Left hindlimb (tissue), 1 donor: ENCODE measurements at regions not wholly inside any gene's neighbourhood (a gene's known extent, or its start where the extent isn't known, plus 50 kb on each side); places are given as distances from the start of the nearest gene placed in this dataset.
"Not testable (repeated sequence)": the region's sequence is repeated elsewhere in the genome, so short reads cannot be mapped to it uniquely, and the experiment has no call there.

Source experiments
- DNase-seq: peaks from one replicate; pipeline ENCODE4 v3.0.0-alpha.2; 2018

DNA sequence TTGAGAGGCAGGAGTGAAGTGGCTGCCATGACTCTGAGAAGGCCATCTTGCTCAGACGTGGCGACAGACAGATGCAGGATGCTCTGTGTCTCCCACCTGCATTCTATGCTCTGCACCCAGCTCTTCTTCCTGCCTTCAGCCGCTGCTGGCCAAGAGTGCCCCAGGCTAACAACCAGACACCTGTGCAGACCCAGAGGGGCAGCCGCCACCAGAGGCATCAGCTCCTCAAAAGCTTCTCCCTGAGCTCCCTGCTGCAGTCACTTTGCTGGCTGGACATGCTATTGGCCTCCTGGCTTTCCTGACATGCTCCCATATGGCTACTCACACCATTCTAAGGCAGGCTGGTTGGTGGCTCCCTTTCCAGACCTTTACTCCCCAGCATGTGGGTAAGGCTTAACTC is 70.6 kb upstream of the GRB10 start:
- no peak for DNase-seq

GRCh38 chr7:50852901-50853300 is 70.2 kb upstream of the GRB10 start:
- DNase-seq, result no peak

DNA sequence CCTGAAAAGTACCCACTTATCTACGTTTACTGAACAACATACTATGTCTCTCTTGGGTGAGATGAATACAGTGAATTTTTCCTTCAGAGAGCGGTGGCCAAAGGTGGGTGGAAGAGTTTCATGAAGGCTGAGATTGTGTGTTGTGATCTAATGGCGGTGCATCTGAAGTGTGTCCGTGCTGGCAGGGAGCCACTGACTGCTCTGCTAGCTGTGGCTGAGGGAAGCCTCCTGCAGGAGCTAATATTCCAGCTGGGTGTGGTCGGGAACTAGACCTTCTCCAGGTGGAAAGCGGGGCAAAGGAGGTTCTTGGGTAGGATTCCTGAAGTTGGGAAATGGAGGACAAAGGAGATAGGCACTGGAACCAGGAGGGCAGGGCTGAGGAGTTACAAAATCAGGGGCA is 69.2 kb upstream of the GRB10 start:
- no peak for DNase-seq

GRCh38 chr7:50851451-50851850 is 68.8 kb upstream of the GRB10 start:
- no peak for DNase-seq

DNA sequence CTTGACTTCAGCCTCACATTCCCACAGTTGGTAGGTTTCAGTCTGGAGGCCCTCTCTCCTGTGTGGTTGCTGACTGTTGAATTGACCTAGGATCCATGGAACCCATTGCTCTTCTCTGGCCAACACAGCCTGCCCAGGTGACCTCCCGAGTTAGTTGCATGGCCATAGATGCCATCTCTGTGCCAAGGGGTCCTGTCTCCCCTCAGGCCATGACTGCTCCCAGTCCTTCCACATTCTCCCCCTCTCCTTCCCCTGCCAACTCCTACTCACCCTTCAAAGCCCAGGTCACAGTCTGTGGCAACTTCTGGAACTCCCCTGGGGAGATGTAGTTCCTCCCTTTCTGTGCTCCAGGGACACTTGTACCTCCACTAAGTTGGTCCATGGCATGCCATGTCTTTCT is 67.3 kb upstream of the GRB10 start:
- no peak for DNase-seq

GRCh38 chr7:50848203-50848602 is 65.5 kb upstream of the GRB10 start:
- no peak for DNase-seq

GRCh38 chr7:50844861-50845260 is 62.2 kb upstream of the GRB10 start:
- not testable (repeated sequence) for DNase-seq

DNA sequence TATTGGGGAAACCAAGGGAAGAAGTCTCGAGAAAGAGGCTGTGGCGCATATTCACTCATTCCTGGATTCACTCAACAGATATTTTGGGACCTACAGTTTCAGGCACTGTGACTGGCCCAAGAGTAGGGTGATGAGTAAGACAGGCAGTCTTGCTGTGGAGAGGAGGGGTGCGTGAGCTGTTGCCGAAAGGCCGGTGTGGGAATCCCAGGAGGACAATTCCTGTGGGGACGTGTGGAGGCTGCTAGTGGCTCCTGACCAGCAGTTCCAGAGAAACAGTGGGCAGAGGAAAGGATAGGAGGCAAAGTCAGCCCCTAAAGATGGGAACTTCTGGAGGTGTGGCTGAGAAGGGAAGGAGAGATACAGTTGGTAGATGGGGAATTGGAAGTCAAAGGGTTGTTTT is 59.3 kb upstream of the GRB10 start:
- DNase-seq, result no peak

- no peak for DNase-seq
Observed at GRCh38 chr7:50838675-50839377, 56.1 kb upstream of the GRB10 start.

GRCh38 chr7:50837965-50838364 is 55.3 kb upstream of the GRB10 start:
- no peak for DNase-seq

GRCh38 chr7:50836646-50837045 is 54.0 kb upstream of the GRB10 start:
- no peak for DNase-seq

GRCh38 chr7:50835156-50835555 is 52.5 kb upstream of the GRB10 start:
- DNase-seq, result no peak

GRCh38 chr7:50834679-50835078 is 52.0 kb upstream of the GRB10 start:
- no peak for DNase-seq

DNA sequence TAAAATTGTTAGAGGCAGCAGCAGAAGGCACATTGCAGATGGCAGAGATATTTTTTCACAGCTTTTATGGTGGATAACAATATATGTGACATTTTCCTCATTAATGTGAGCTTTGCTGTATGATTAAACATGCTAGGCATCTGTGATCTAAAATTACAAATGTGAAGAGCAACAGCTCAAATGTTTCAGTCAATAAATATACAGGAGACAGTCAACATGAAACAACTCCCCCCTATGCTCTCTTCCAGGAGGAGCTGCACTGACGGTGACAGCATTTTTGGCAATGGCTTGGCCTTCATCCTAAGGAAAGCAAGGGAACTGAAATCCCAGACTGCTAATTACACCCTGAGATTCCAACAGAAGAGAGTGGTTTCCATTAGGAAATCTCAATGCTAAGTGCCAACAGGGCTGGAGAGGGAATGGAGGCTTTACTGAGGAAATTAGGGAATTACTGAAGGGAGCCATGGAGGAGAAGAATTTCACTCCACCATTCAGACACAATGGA is 51.4 kb upstream of the GRB10 start:
- DNase-seq, result no peak

GRCh38 chr7:50832744-50833143 is 50.0 kb upstream of the GRB10 start:
- no peak for DNase-seq
